NCI-H1048 (cell line): ENCODE measurements at regions not wholly inside any gene's neighbourhood (a gene's known extent, or its start where the extent isn't known, plus 50 kb on each side); places are given as distances from the start of the nearest gene placed in this dataset.
A peak's percentile ranks its signal among the peaks of the same experiment; 100 is the strongest.
"Not testable (repeated sequence)": the region's sequence is repeated elsewhere in the genome, so short reads cannot be mapped to it uniquely, and the experiment has no call there.

Experiments used
- DNase-seq: peaks from one replicate; lab custom pipeline; 2025; lab: John Stamatoyannopoulos, UW

- no peak for DNase-seq
Observed at GRCh38 chr9:82726424-82727276, 336.3 kb downstream of the RASEF start.

- DNase-seq = no peak
Observed at GRCh38 chr9:82729141-82729540, 333.8 kb downstream of the RASEF start.

GRCh38 chr9:82729991-82730589 lies 332.9 kb downstream of the RASEF start:
- no peak for DNase-seq

- no peak for DNase-seq
Observed at GRCh38 chr9:82732928-82733327, 330.0 kb downstream of the RASEF start.

- DNase-seq = no peak
Observed at GRCh38 chr9:82736126-82736525, 326.8 kb downstream of the RASEF start.

GRCh38 chr9:82736701-82737100 lies 326.2 kb downstream of the RASEF start:
- no peak for DNase-seq

GRCh38 chr9:82745919-82746318 lies 317.0 kb downstream of the RASEF start:
- no peak for DNase-seq

GRCh38 chr9:82750411-82750913 lies 312.5 kb downstream of the RASEF start:
- no peak for DNase-seq

GRCh38 chr9:82757924-82758323 lies 305.0 kb downstream of the RASEF start:
- no peak for DNase-seq

- no peak for DNase-seq
Observed at GRCh38 chr9:82761027-82761426, 301.9 kb downstream of the RASEF start.

GRCh38 chr9:82761956-82762355 lies 301.0 kb downstream of the RASEF start:
- no peak for DNase-seq

- no peak for DNase-seq
Observed at GRCh38 chr9:82763656-82764055, 299.3 kb downstream of the RASEF start.

- no peak for DNase-seq
Observed at GRCh38 chr9:82764061-82764668, 298.8 kb downstream of the RASEF start.

GRCh38 chr9:82774707-82775231 lies 288.2 kb downstream of the RASEF start:
- not testable (repeated sequence) for DNase-seq

GRCh38 chr9:82776508-82776907 lies 286.4 kb downstream of the RASEF start:
- no peak for DNase-seq

GRCh38 chr9:82777366-82777765 lies 285.6 kb downstream of the RASEF start:
- DNase-seq = no peak

GRCh38 chr9:82778923-82779322 lies 284.0 kb downstream of the RASEF start:
- DNase-seq = not testable (repeated sequence)

GRCh38 chr9:82780017-82780416 lies 282.9 kb downstream of the RASEF start:
- no peak for DNase-seq

- DNase-seq = peak; percentile 77
Observed at GRCh38 chr9:82781921-82782392, 281.0 kb downstream of the RASEF start.

- no peak for DNase-seq
Observed at GRCh38 chr9:82783045-82783444, 279.9 kb downstream of the RASEF start.

GRCh38 chr9:82784589-82784988 lies 278.4 kb downstream of the RASEF start:
- DNase-seq = no peak

GRCh38 chr9:82789155-82789824 lies 273.7 kb downstream of the RASEF start:
- DNase-seq = no peak
